Sigmoid colon (tissue), 6 donors: ENCODE measurements at regions not wholly inside any gene's neighbourhood (a gene's known extent, or its start where the extent isn't known, plus 50 kb on each side); places are given as distances from the start of the nearest gene placed in this dataset.

Experiments
- DNase-seq: peaks from one replicate; pipeline ENCODE4 v3.0.0-alpha.2; 2019
- H3K27ac ChIP-seq, 4 donors: fragments of 200-600 bp; sonication (generic); one replicate each; pipeline ENCODE4 v1.5.1; 2016 to 2019; ENCODE audit warnings: mild to moderate bottlenecking in 1 of 4
- H3K27me3 ChIP-seq, 3 donors: fragments of 200-600 bp; sonication (generic); one replicate each; pipeline ENCODE4 v1.5.1; 2019; ENCODE audit warnings: mild to moderate bottlenecking in 1 of 3
- H3K36me3 ChIP-seq, 4 donors: fragments of 200-600 bp; sonication (generic); one replicate each; pipeline ENCODE4 v1.5.1; 2016 to 2019
- H3K4me1 ChIP-seq, 4 donors: fragments of 200-600 bp; sonication (generic); one replicate each; pipeline ENCODE4 v1.5.1; 2017 to 2019
- H3K4me3 ChIP-seq, 4 donors: fragments of 200-600 bp; sonication (generic); one replicate each; pipeline ENCODE4 v1.5.1; 2017 to 2019; ENCODE audit warnings: mild to moderate bottlenecking in 2 of 4, moderate library complexity in 1 of 4
- H3K9me3 ChIP-seq, 4 donors: fragments of 200-600 bp in 3 of 4; sonication (generic) in 3 of 4; one replicate each; pipeline versions ENCODE4 v1.5.1 to v1.6.1; 2013 to 2019
- EP300 ChIP-seq, 4 donors: sonication (generic); formaldehyde crosslinking; IDR thresholded peaks; one replicate each; pipeline ENCODE4 v1.6.1; 2017; ENCODE audit warnings: antibody characterized with exemption in 4 of 4
- POLR2A ChIP-seq, 2 donors: fragments of 450-650 bp; IDR thresholded peaks; one replicate each; pipeline ENCODE4 v1.6.1; 2016; ENCODE audit warnings: antibody characterized with exemption in 2 of 2, mild to moderate bottlenecking in 2 of 2, moderate library complexity in 2 of 2
- POLR2AphosphoS5 ChIP-seq, 4 donors: sonication (generic); formaldehyde crosslinking; IDR thresholded peaks; one replicate each; pipeline ENCODE4 v1.6.1; 2017; ENCODE audit warnings: antibody characterized with exemption in 4 of 4
- WGBS, 2 donors: extraction: QIAGEN DNeasy Blood & Tissue Kit; methylation state at CpG; one replicate each; pipeline ENCODE4 v1.1.7; 2013; 5-methylcytosine and 5-hydroxymethylcytosine counted together
- intact Hi-C: fragments of 100-400 bp; cut with DNase I; formaldehyde crosslinking; loops from one replicate; pipeline ENCODE4 v1.15.1; 2023
- TF ChIP-seq, protein P1 (sequence below), 4 experiments: fragments of 450-650 bp in 3 of 4; fragments of 200-600 bp in 1 of 4; IDR thresholded peaks; one replicate each; pipeline ENCODE4 v1.5.1; 2016 to 2019; ENCODE audit warnings: antibody characterized with exemption in 4 of 4, mild to moderate bottlenecking in 3 of 4, moderate library complexity in 2 of 4
- donor health status: healthy with polysubstance abuse.
- donor health status: healthy.

DNA sequence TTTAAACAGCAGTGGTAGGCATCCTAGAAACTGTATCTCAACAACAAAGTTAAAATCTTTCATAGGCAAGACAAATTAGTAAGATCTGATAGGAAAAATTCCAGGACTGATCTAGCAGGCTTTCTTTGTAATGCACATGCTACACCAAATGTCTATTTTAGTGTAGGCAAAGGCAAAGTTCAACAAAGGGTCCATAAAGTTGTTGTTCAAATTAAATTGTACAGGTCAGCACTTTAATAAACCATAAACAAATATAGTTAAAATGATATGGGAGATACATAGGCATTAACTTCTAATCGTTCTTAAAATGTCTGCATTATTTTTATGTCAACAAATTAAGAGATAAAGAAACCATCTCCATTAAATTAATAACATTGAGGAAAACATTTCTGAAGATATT, 413.0 kb downstream of the TUSC7 start:
- no peak for DNase-seq
- no peaks in the 10 kb centered on the region for H3K27me3 ChIP-seq
- TF ChIP-seq EP300 (IDR thresholded peaks at IDR 0.05) (no peak), POLR2A (IDR thresholded peaks at IDR 0.05) (no peak), POLR2AphosphoS5 (IDR thresholded peaks at IDR 0.05) (no peak)
- TF ChIP-seq, protein P1, sequence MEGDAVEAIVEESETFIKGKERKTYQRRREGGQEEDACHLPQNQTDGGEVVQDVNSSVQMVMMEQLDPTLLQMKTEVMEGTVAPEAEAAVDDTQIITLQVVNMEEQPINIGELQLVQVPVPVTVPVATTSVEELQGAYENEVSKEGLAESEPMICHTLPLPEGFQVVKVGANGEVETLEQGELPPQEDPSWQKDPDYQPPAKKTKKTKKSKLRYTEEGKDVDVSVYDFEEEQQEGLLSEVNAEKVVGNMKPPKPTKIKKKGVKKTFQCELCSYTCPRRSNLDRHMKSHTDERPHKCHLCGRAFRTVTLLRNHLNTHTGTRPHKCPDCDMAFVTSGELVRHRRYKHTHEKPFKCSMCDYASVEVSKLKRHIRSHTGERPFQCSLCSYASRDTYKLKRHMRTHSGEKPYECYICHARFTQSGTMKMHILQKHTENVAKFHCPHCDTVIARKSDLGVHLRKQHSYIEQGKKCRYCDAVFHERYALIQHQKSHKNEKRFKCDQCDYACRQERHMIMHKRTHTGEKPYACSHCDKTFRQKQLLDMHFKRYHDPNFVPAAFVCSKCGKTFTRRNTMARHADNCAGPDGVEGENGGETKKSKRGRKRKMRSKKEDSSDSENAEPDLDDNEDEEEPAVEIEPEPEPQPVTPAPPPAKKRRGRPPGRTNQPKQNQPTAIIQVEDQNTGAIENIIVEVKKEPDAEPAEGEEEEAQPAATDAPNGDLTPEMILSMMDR (IDR thresholded peaks at IDR 0.05) = no peak
- H3K4me1 ChIP-seq = no peaks in the 10 kb centered on the region
- no peaks in the 10 kb centered on the region for H3K36me3 ChIP-seq
- intact Hi-C loops = no loop called here
- no peaks in the 10 kb centered on the region for H3K9me3 ChIP-seq
- H3K27ac ChIP-seq = no peak overlapping the region
- H3K4me3 ChIP-seq = no peak overlapping the region
- 52 to 75% methylated on average over 1 of the region's 1 CpG for WGBS, 2 donors

DNA sequence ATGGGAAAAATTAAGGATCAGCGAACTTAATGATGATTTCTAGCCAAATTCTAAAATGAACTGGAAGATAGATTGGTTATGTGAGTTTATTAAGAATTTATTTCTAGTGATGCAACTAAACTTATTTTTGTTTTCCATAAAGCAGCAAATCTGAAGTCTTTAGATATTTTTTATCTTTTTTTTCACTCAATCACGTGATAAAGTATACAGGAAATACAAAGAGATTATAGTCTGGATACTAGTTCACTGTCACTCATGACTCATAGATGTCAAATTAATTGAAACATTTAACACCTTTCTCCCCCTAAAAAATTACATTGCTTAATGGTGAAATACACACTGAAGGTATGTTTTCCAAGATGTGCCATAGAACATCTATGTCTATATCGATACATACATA, 416.9 kb downstream of the TUSC7 start:
- Histone ChIP-seq H3K27me3 (no peaks in the 10 kb centered on the region), H3K27ac (no peak overlapping the region), H3K4me1 (no peaks in the 10 kb centered on the region), H3K4me3 (no peak overlapping the region), H3K36me3 (no peaks in the 10 kb centered on the region), H3K9me3 (no peaks in the 10 kb centered on the region)
- no peak for DNase-seq
- WGBS, 2 donors = 85% methylated on average over 3 of the region's 3 CpGs
- TF ChIP-seq EP300 (IDR thresholded peaks at IDR 0.05) (no peak), POLR2AphosphoS5 (IDR thresholded peaks at IDR 0.05) (no peak), POLR2A (IDR thresholded peaks at IDR 0.05) (no peak)
- TF ChIP-seq, protein P1 (IDR thresholded peaks at IDR 0.05) = no peak
- intact Hi-C loops = no loop called here

DNA sequence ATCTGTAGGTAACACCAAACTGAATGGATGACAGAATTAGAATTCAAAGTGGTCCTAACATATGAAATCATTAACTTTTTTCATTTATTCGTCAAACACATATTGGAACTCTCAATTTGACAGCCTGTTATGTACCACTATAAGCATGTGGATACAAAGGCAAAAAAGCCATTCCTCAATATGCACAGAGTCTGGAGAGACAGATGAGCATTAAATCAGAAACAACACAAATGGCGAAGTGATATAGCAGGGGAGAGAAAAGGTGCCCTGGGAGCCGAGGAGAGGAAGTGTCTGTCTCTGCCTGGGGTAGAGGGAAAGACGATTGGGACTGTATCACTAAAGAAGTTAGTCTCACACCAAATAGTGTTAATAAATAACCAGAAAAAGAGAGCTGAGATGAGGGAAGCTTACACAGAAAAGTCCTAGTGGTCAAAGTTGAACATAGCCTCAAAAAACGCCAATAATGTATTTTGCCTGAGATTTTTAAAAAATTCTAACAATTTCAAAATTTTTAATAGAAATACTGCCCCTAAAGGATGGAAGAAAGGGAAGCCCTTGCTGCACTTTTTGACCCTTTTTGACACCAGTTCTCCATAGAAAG, 417.5 kb downstream of the TUSC7 start:
- 63 to 69% methylated on average over 5 of the region's 5 CpGs for WGBS, 2 donors
- intact Hi-C loops = no loop called here
- no peaks in the 10 kb centered on the region for H3K4me1 ChIP-seq
- H3K9me3 ChIP-seq = no peaks in the 10 kb centered on the region
- no peaks in the 10 kb centered on the region for H3K27me3 ChIP-seq
- no peak overlapping the region for H3K4me3 ChIP-seq
- no peaks in the 10 kb centered on the region for H3K36me3 ChIP-seq
- no peak overlapping the region for H3K27ac ChIP-seq
- TF ChIP-seq EP300 (IDR thresholded peaks at IDR 0.05) = no peak
- no peak for DNase-seq

DNA sequence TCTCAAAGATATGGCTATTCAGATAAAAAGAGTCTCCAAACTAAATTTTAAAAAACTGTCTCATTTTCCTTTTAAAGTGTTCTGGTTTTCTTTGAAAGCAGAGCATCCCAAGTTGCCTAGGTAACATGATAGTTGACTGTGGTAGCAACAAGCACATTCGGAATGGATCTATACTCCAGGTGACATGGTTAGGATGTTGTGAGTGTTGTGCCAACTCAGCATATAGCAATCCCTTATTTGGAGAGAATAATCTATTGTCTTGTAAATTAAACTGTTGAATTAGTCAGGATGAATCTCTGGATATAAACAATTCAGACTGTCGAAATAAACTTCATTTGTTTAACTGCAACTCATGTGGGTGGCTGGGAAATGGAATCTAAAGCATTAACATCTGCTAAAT, 418.6 kb downstream of the TUSC7 start:
- Histone ChIP-seq H3K4me1 (no peaks in the 10 kb centered on the region), H3K27me3 (no peaks in the 10 kb centered on the region), H3K27ac (no peak overlapping the region), H3K36me3 (no peaks in the 10 kb centered on the region), H3K9me3 (no peaks in the 10 kb centered on the region), H3K4me3 (no peak overlapping the region)
- TF ChIP-seq EP300 (IDR thresholded peaks at IDR 0.05) = no peak
- TF ChIP-seq POLR2AphosphoS5 (IDR thresholded peaks at IDR 0.05) = no peak
- TF ChIP-seq POLR2A (IDR thresholded peaks at IDR 0.05) = no peak
- TF ChIP-seq, protein P1 (IDR thresholded peaks at IDR 0.05) = no peak
- intact Hi-C loops = no loop called here
- WGBS, 2 donors = 70 to 80% methylated on average over 2 of the region's 2 CpGs
- no peak for DNase-seq

DNA sequence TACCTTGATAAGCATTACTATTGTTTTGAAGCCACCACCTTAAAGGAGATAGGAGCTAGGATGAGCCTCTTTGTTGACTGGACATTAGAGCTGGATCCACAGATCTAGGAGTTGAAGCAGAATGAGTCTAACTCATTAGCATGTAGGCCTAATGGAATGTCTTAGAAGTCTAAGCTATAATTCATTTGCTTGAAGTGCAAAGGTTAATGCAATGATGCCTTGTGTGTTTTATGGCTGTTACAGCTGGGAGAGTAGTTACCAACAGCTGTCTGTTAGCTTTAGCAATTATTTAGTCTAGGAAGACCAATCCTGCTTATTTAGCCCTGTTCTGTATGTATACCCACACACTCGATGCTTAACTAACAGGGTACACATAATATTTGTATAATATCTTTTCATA, 419.3 kb downstream of the TUSC7 start:
- no peak for DNase-seq
- intact Hi-C loops = no loop called here
- no peaks in the 10 kb centered on the region for H3K36me3 ChIP-seq
- H3K4me1 ChIP-seq = no peaks in the 10 kb centered on the region
- no peak overlapping the region for H3K4me3 ChIP-seq
- no peaks in the 10 kb centered on the region for H3K9me3 ChIP-seq
- no peak overlapping the region for H3K27ac ChIP-seq
- TF ChIP-seq, protein P1 (IDR thresholded peaks at IDR 0.05) = no peak
- no peak for TF ChIP-seq POLR2A (IDR thresholded peaks at IDR 0.05)
- no peak for TF ChIP-seq POLR2AphosphoS5 (IDR thresholded peaks at IDR 0.05)
- no peak for TF ChIP-seq EP300 (IDR thresholded peaks at IDR 0.05)
- H3K27me3 ChIP-seq = no peaks in the 10 kb centered on the region
- 8 to 40% methylated on average over 1 of the region's 1 CpG for WGBS, 2 donors
